ENCODE measurements at regions not wholly inside any gene's neighbourhood (a gene's known extent, or its start where the extent isn't known, plus 50 kb on each side); places are given as distances from the start of the nearest gene placed in this dataset.

GRCh38 chr1:117689997-117690625 lies 84.3 kb downstream of the TENT5C start:
- DNase-seq (ENCODE audit: low spot score in 2 of 2) = no peak
- no peak overlapping the region for H3K4me3 ChIP-seq
- TF ChIP-seq EP300 (IDR thresholded peaks at IDR 0.05) (no peak), POLR2AphosphoS5 (IDR thresholded peaks at IDR 0.05) (no peak), CTCF (IDR thresholded peaks at IDR 0.05) (no peak), POLR2A (IDR thresholded peaks at IDR 0.05) (no peak)
- H3K4me1 ChIP-seq = peaks cover 10% of the 10 kb centered on the region
- no peaks in the 10 kb centered on the region for H3K9me3 ChIP-seq
- no peak overlapping the region for H3K27ac ChIP-seq
- no peaks in the 10 kb centered on the region for H3K27me3 ChIP-seq
- no peaks in the 10 kb centered on the region for H3K36me3 ChIP-seq
- 45% methylated on average over 4 of the region's 4 CpGs for WGBS

- WGBS = 91% methylated on average over 2 of the region's 2 CpGs
- TF ChIP-seq POLR2AphosphoS5 (IDR thresholded peaks at IDR 0.05) = no peak
- TF ChIP-seq POLR2A (IDR thresholded peaks at IDR 0.05) = no peak
- TF ChIP-seq CTCF (IDR thresholded peaks at IDR 0.05) = no peak
- TF ChIP-seq EP300 (IDR thresholded peaks at IDR 0.05) = no peak
These were observed 86.1 kb downstream of the TENT5C start for GRCh38 chr1:117691942-117692341.

GRCh38 chr1:117694543-117694942 lies 88.7 kb downstream of the TENT5C start:
- Histone ChIP-seq H3K9me3 (no peaks in the 10 kb centered on the region), H3K27me3 (no peaks in the 10 kb centered on the region), H3K4me1 (no peaks in the 10 kb centered on the region), H3K36me3 (no peaks in the 10 kb centered on the region), H3K27ac (no peak overlapping the region), H3K4me3 (no peak overlapping the region)
- DNase-seq (ENCODE audit: low spot score in 2 of 2) = no peak
- TF ChIP-seq POLR2A (IDR thresholded peaks at IDR 0.05) (no peak), CTCF (IDR thresholded peaks at IDR 0.05) (no peak), EP300 (IDR thresholded peaks at IDR 0.05) (no peak), POLR2AphosphoS5 (IDR thresholded peaks at IDR 0.05) (no peak)
- 74% methylated on average over 3 of the region's 3 CpGs for WGBS

More at GRCh38 chr1:117691942-117692341, 86.1 kb downstream of the TENT5C start:
- H3K27me3 ChIP-seq = no peaks in the 10 kb centered on the region
- H3K36me3 ChIP-seq = no peaks in the 10 kb centered on the region
- no peaks in the 10 kb centered on the region for H3K9me3 ChIP-seq
- H3K27ac ChIP-seq = no peak overlapping the region
- no peak for DNase-seq (ENCODE audit: low spot score in 2 of 2)
- H3K4me3 ChIP-seq = no peak overlapping the region
- no peaks in the 10 kb centered on the region for H3K4me1 ChIP-seq

DNA sequence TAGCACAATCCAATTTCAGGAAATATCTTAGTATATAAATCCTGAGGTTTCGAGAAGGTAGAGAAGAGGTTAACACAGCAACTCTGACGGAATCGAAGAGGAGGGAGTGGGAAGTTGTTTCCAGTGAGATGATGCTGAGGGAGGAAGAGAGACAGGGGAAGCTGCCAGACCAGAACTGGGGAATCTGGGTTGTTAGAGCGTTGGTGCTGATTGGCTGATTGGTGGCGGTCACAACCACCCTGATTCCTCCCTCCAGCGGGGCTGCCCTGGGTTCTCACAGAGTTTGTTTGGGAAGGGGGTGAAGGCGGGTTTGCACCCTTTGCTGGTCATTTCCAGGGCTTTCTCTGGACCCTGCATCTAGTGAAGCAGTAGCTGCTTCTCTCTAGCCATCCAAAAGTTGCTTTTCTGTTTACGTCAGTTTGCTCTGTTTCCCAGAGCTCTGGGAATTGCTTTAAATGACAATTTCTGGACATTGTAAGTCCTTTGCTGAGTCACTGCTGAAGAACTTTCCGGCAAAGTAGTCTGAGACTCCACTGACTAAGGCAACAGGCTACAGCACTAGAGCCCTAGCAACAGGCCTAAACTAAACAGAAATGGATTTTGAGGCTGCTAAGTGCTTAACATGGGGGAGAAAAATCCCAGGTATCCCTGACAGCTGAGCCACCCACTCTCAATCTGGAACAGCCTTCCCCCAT lies 90.1 kb downstream of the TENT5C start:
- Histone ChIP-seq H3K4me3 (no peak overlapping the region), H3K9me3 (no peaks in the 10 kb centered on the region), H3K27me3 (no peaks in the 10 kb centered on the region), H3K4me1 (no peaks in the 10 kb centered on the region), H3K27ac (peak overlapping the region; percentile 74), H3K36me3 (no peaks in the 10 kb centered on the region)
- no peak for DNase-seq (ENCODE audit: low spot score in 2 of 2)
- no peak for TF ChIP-seq POLR2AphosphoS5 (IDR thresholded peaks at IDR 0.05)
- no peak for TF ChIP-seq CTCF (IDR thresholded peaks at IDR 0.05)
- TF ChIP-seq EP300 (IDR thresholded peaks at IDR 0.05) = no peak
- TF ChIP-seq POLR2A (IDR thresholded peaks at IDR 0.05) = no peak
- WGBS = 49% methylated on average over 9 of the region's 9 CpGs

DNA sequence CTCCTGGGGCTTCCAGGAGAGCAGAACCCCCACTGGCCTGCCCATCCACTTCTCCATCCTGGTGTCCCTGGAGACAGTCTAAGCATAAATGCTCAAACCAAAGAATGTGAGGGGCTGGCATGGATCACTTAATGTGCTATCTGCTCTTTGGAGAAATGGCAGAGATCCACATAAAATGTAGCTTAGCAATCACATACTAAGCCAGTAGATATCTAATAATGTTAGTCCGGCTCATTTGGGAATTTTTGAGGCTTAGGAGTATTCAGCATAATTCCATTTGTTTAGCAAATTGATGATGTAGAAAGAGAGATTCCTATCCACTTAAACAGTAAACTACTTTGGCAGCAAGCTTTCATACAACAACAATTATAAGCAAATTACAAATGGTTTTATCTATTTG lies 90.7 kb downstream of the TENT5C start:
- Histone ChIP-seq H3K4me1 (no peaks in the 10 kb centered on the region), H3K9me3 (no peaks in the 10 kb centered on the region), H3K36me3 (no peaks in the 10 kb centered on the region), H3K27ac (peak overlapping the region; percentile 74), H3K4me3 (no peak overlapping the region), H3K27me3 (no peaks in the 10 kb centered on the region)
- 61% methylated on average over 1 of the region's 1 CpG for WGBS
- no peak for DNase-seq (ENCODE audit: low spot score in 2 of 2)
- TF ChIP-seq CTCF (IDR thresholded peaks at IDR 0.05) (no peak), POLR2A (IDR thresholded peaks at IDR 0.05) (no peak), POLR2AphosphoS5 (IDR thresholded peaks at IDR 0.05) (no peak), EP300 (IDR thresholded peaks at IDR 0.05) (no peak)

All from suprapubic skin (tissue), 4 donors.